ENCODE measurements at regions not wholly inside any gene's neighbourhood (a gene's known extent, or its start where the extent isn't known, plus 50 kb on each side); places are given as distances from the start of the nearest gene placed in this dataset.
"Not testable (repeated sequence)": the region's sequence is repeated elsewhere in the genome, so short reads cannot be mapped to it uniquely, and the experiment has no call there.

GRCh38 chr11:129698212-129698611 is 117.4 kb upstream of the TMEM45B start:
- no peak for DNase-seq (ENCODE audit: low read depth)

GRCh38 chr11:129699711-129700304 is 115.8 kb upstream of the TMEM45B start:
- no peak for DNase-seq (ENCODE audit: low read depth)

GRCh38 chr11:129700701-129701100 is 114.9 kb upstream of the TMEM45B start:
- no peak for DNase-seq (ENCODE audit: low read depth)

GRCh38 chr11:129701706-129702105 is 113.9 kb upstream of the TMEM45B start:
- no peak for DNase-seq (ENCODE audit: low read depth)

- DNase-seq (ENCODE audit: low read depth) = no peak
These were observed 112.9 kb upstream of the TMEM45B start for GRCh38 chr11:129702410-129703398.

GRCh38 chr11:129703846-129704245 is 111.8 kb upstream of the TMEM45B start:
- DNase-seq (ENCODE audit: low read depth) = peak; percentile 36

GRCh38 chr11:129704831-129705230 is 110.8 kb upstream of the TMEM45B start:
- DNase-seq (ENCODE audit: low read depth) = no peak

- no peak for DNase-seq (ENCODE audit: low read depth)
These were observed 110.3 kb upstream of the TMEM45B start for GRCh38 chr11:129705341-129705740.

- DNase-seq (ENCODE audit: low read depth) = no peak
These were observed 109.7 kb upstream of the TMEM45B start for GRCh38 chr11:129705933-129706332.

- no peak for DNase-seq (ENCODE audit: low read depth)
These were observed 105.7 kb upstream of the TMEM45B start for GRCh38 chr11:129709801-129710398.

- no peak for DNase-seq (ENCODE audit: low read depth)
These were observed 105.2 kb upstream of the TMEM45B start for GRCh38 chr11:129710423-129710822.

GRCh38 chr11:129711760-129712159 is 103.9 kb upstream of the TMEM45B start:
- no peak for DNase-seq (ENCODE audit: low read depth)

GRCh38 chr11:129712486-129713240 is 103.0 kb upstream of the TMEM45B start:
- not testable (repeated sequence) for DNase-seq (ENCODE audit: low read depth)

GRCh38 chr11:129719037-129719436 is 96.6 kb upstream of the TMEM45B start:
- no peak for DNase-seq (ENCODE audit: low read depth)

GRCh38 chr11:129720156-129720555 is 95.5 kb upstream of the TMEM45B start:
- no peak for DNase-seq (ENCODE audit: low read depth)

GRCh38 chr11:129720994-129721393 is 94.7 kb upstream of the TMEM45B start:
- no peak for DNase-seq (ENCODE audit: low read depth)

GRCh38 chr11:129721685-129722084 is 94.0 kb upstream of the TMEM45B start:
- no peak for DNase-seq (ENCODE audit: low read depth)

GRCh38 chr11:129722529-129722928 is 93.1 kb upstream of the TMEM45B start:
- DNase-seq (ENCODE audit: low read depth) = no peak

- no peak for DNase-seq (ENCODE audit: low read depth)
These were observed 92.4 kb upstream of the TMEM45B start for GRCh38 chr11:129723146-129723760.

GRCh38 chr11:129723761-129724162 is 91.9 kb upstream of the TMEM45B start:
- DNase-seq (ENCODE audit: low read depth) = no peak

GRCh38 chr11:129724866-129725265 is 90.8 kb upstream of the TMEM45B start:
- DNase-seq (ENCODE audit: low read depth) = no peak

Measured in forelimb muscle (tissue), 1 donor.